ENCODE measurements at regions not wholly inside any gene's neighbourhood (a gene's known extent, or its start where the extent isn't known, plus 50 kb on each side); places are given as distances from the start of the nearest gene placed in this dataset.

DNA sequence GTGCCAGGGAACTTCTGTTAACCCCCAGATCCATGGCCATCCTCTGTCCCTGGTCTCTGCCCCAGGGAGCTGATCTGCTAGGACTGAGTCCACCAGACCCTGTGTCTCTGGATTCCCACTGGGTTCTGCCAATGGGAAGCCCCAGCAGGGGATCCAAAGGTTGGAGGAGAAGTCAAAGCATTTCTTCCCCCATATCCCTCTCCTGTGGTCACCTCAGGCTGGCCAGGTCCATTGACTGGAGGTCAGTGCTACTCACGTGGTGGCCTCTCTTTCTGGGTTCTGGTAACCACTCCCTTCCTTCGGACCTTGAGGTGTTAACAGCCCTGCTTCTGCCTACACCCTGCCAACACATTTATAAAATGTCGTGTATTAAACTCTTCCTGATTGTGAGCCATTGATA, 69.7 kb upstream of the NECTIN1 start:
- TF ChIP-seq MAZ (IDR thresholded peaks at IDR 0.05; ENCODE audit: borderline replicate concordance, low read depth, low read length) (no peak), MAZ (CRISPR knock-in tag; IDR thresholded peaks at IDR 0.05; ENCODE audit: low read depth) (no peak), NR0B2 (CRISPR knock-in tag; IDR thresholded peaks at IDR 0.05) (no peak), ZFP36L1 (CRISPR knock-in tag; IDR thresholded peaks at IDR 0.05) (no peak), CC2D1A (CRISPR knock-in tag; IDR thresholded peaks at IDR 0.05) (no peak), LCORL (IDR thresholded peaks at IDR 0.05) (no peak), LCORL (CRISPR knock-in tag; IDR thresholded peaks at IDR 0.05) (no peak), MLLT10 (CRISPR knock-in tag; IDR thresholded peaks at IDR 0.05) (no peak), ZNF766 (CRISPR knock-in tag; IDR thresholded peaks at IDR 0.05; ENCODE audit: borderline replicate concordance) (no peak), ZFP1 (CRISPR knock-in tag; IDR thresholded peaks at IDR 0.05) (no peak), ZNF207 (IDR thresholded peaks at IDR 0.05; ENCODE audit: borderline replicate concordance) (no peak), BRD4 (CRISPR knock-in tag; IDR thresholded peaks at IDR 0.05) (no peak)
- TF ChIP-seq, protein P1, sequence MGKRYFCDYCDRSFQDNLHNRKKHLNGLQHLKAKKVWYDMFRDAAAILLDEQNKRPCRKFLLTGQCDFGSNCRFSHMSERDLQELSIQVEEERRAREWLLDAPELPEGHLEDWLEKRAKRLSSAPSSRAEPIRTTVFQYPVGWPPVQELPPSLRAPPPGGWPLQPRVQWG (CRISPR knock-in tag; IDR thresholded peaks at IDR 0.05; ENCODE audit: borderline replicate concordance, low read depth), result no peak
- TF ChIP-seq, protein P2, sequence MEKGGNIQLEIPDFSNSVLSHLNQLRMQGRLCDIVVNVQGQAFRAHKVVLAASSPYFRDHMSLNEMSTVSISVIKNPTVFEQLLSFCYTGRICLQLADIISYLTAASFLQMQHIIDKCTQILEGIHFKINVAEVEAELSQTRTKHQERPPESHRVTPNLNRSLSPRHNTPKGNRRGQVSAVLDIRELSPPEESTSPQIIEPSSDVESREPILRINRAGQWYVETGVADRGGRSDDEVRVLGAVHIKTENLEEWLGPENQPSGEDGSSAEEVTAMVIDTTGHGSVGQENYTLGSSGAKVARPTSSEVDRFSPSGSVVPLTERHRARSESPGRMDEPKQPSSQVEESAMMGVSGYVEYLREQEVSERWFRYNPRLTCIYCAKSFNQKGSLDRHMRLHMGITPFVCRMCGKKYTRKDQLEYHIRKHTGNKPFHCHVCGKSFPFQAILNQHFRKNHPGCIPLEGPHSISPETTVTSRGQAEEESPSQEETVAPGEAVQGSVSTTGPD (CRISPR knock-in tag; IDR thresholded peaks at IDR 0.05), result no peak
- no peak overlapping the region for H3K27ac ChIP-seq (ENCODE audit: extremely low read length, insufficient read depth, low read length)
- POLR2A ChIA-PET, result no interaction called here
- CTCF ChIA-PET (ENCODE audit: low intra/inter-chr PET ratio, low total read pairs), result no interaction called here
- intact Hi-C loops (cut with micrococcal nuclease; ENCODE audit: unreplicated experiment) (no loop called here), in situ Hi-C loops (cut with HindIII; ENCODE audit: extremely low pct_ligation_motif_present, low pct_unique_long_range_greater_than_20kb) (no loop called here)
- H3K36me3 ChIP-seq (replicated peaks in 1 of 2; ENCODE audit: control insufficient read depth in 1 of 2, insufficient read depth in 2 of 2, low read length in 2 of 2), result no peaks in the 10 kb centered on the region
- no peaks in the 10 kb centered on the region for H3K9me3 ChIP-seq (ENCODE audit: low read length)
- WGBS (ENCODE audit: low lambda C conversion rate), result 15% methylated on average over 3 of the region's 3 CpGs
- H4K20me1 ChIP-seq (ENCODE audit: insufficient read depth, low read length), result no peaks in the 10 kb centered on the region
- H2AFZ ChIP-seq (ENCODE audit: low read length), result no peak overlapping the region
- H3K27me3 ChIP-seq (ENCODE audit: control insufficient read depth in 1 of 2, insufficient read depth in 2 of 2, low read length in 2 of 2), result peaks cover 4 to 31% of the 10 kb centered on the region in 2 experiments; a peak in 3 of 5 replicates
- no peak overlapping the region for H3K9ac ChIP-seq (ENCODE audit: insufficient read depth, low read depth, low read length)
- FAIRE-seq (no peak), ATAC-seq (no peak), DNase-seq (ENCODE audit: low spot score) (no peak)
- no peaks in the 10 kb centered on the region for H3K4me1 ChIP-seq (ENCODE audit: insufficient read depth, low read length)
- H3K4me3 ChIP-seq (replicated peaks in 1 of 3; ENCODE audit: insufficient read depth in 1 of 3, low read depth in 2 of 3, low read length in 3 of 3), result no peak overlapping the region
- H3K4me2 ChIP-seq (ENCODE audit: low read depth, low read length), result no peak overlapping the region
- H3K79me2 ChIP-seq (ENCODE audit: insufficient read depth, low read length), result no peaks in the 10 kb centered on the region
- BruUV-seq (replicated peaks), result no TSS peak

Measured in HepG2 (cell line).